ENCODE measurements at regions not wholly inside any gene's neighbourhood (a gene's known extent, or its start where the extent isn't known, plus 50 kb on each side); places are given as distances from the start of the nearest gene placed in this dataset.

DNA sequence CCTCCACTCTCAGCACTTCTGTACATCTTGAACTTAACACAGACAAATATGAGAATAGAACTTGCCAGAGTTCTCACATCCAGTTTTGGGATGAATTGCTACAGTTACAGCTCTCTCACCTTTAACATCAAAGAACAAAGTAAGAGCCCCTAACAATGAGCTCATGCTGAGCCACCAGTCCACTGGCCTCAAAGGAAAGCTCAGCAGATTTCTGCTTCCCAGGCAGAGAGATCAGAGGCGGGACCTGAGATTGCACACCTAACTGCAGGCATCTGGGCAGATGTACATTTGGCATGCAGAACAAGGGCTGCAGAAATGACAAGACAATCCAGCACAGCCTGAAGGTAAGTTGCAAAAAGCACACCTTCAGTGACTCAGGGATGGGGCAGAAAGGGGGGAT is 300.9 kb downstream of the MRPS30 start:
- TF ChIP-seq POLR2AphosphoS5 (IDR thresholded peaks at IDR 0.05; ENCODE audit: low read depth, low read length) (no peak), PITX1 (CRISPR knock-in tag; IDR thresholded peaks at IDR 0.05) (no peak)
- TF ChIP-seq, protein P1, sequence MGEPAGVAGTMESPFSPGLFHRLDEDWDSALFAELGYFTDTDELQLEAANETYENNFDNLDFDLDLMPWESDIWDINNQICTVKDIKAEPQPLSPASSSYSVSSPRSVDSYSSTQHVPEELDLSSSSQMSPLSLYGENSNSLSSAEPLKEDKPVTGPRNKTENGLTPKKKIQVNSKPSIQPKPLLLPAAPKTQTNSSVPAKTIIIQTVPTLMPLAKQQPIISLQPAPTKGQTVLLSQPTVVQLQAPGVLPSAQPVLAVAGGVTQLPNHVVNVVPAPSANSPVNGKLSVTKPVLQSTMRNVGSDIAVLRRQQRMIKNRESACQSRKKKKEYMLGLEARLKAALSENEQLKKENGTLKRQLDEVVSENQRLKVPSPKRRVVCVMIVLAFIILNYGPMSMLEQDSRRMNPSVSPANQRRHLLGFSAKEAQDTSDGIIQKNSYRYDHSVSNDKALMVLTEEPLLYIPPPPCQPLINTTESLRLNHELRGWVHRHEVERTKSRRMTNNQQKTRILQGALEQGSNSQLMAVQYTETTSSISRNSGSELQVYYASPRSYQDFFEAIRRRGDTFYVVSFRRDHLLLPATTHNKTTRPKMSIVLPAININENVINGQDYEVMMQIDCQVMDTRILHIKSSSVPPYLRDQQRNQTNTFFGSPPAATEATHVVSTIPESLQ (CRISPR knock-in tag; conservative IDR thresholded peaks at IDR 0.05): no peak
